Tibial artery (tissue), 4 donors: ENCODE measurements at regions not wholly inside any gene's neighbourhood (a gene's known extent, or its start where the extent isn't known, plus 50 kb on each side); places are given as distances from the start of the nearest gene placed in this dataset.
A peak's percentile ranks its signal among the peaks of the same experiment; 100 is the strongest.

Experiments
- DNase-seq, 2 donors: peaks; one replicate each; pipeline ENCODE4 v3.0.0-alpha.2; 2019
- H3K27ac ChIP-seq, 2 donors: fragments of 200-600 bp; sonication (generic) in 1 of 2; 1 replicate in 1 of 2; 2 replicates in 1 of 2; pipeline ENCODE4 v1.5.1; 2018 to 2019; ENCODE audit warnings: mild to moderate bottlenecking in 1 of 2
- H3K27me3 ChIP-seq, 2 donors: fragments of 200-600 bp; sonication (generic) in 1 of 2; one replicate each; pipeline versions ENCODE4 v1.5.1 to v1.6.0; 2016 to 2019
- H3K36me3 ChIP-seq, 3 donors: fragments of 200-600 bp; sonication (generic) in 2 of 3; one replicate each; pipeline ENCODE4 v1.5.1; 2016 to 2019; ENCODE audit warnings: mild to moderate bottlenecking in 2 of 3
- H3K4me1 ChIP-seq, 4 donors: fragments of 200-600 bp; sonication (generic) in 2 of 4; 1 replicate in 3 of 4; 2 replicates in 1 of 4; pipeline ENCODE4 v1.5.1; 2016 to 2019
- H3K4me3 ChIP-seq, 2 donors: fragments of 200-600 bp; sonication (generic) in 1 of 2; 1 replicate in 1 of 2; 2 replicates in 1 of 2; pipeline ENCODE4 v1.5.1; 2018 to 2019; ENCODE audit warnings: mild to moderate bottlenecking in 2 of 2
- H3K9me3 ChIP-seq, 3 donors: fragments of 200-600 bp; sonication (generic) in 1 of 3; one replicate each; pipeline ENCODE4 v1.5.1; 2016 to 2019
- CTCF ChIP-seq, 2 experiments: fragments of 200-600 bp in 1 of 2; fragments of 450-650 bp in 1 of 2; IDR thresholded peaks; one replicate each; pipeline ENCODE4 v1.5.1; 2017 to 2019; ENCODE audit warnings: antibody characterized with exemption in 2 of 2, mild to moderate bottlenecking in 1 of 2, moderate library complexity in 1 of 2
- intact Hi-C: fragments of 100-400 bp; cut with DNase I; formaldehyde crosslinking; loops from one replicate; pipeline ENCODE4 v1.15.0; 2023; ENCODE audit warnings: low total_unique reads

DNA sequence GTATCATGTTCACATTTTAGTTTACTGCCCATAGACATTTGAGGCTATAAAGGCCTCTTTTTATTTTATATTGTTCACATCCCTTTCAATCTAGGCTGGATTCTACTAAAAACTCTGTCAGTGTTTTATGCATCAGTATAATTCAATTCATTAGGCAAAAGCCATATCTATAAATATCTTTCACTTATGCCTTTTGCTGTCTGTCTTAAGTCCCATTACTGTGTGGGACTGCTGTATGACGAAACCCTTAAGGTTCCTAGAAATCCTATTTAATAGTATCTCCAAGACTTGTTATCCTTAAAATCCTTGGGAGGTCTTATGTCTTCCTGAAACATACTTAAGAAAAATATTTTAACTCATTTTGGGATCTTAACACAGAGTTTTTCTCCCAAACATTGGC, 139.2 kb downstream of the HGF start:
- Histone ChIP-seq H3K4me1 (peaks cover 0 to 18% (median 0%) of the 10 kb centered on the region in 4 donors), H3K36me3 (no peaks in the 10 kb centered on the region), H3K9me3 (no peaks in the 10 kb centered on the region), H3K4me3 (no peak overlapping the region), H3K27me3 (no peaks in the 10 kb centered on the region), H3K27ac (no peak overlapping the region)
- no peak for TF ChIP-seq CTCF (IDR thresholded peaks at IDR 0.05)
- intact Hi-C loops = no loop called here
- DNase-seq = no peak

GRCh38 chr7:81629702-81630101, 140.1 kb downstream of the HGF start:
- intact Hi-C loops = no loop called here
- DNase-seq = no peak
- no peaks in the 10 kb centered on the region for H3K27me3 ChIP-seq

DNA sequence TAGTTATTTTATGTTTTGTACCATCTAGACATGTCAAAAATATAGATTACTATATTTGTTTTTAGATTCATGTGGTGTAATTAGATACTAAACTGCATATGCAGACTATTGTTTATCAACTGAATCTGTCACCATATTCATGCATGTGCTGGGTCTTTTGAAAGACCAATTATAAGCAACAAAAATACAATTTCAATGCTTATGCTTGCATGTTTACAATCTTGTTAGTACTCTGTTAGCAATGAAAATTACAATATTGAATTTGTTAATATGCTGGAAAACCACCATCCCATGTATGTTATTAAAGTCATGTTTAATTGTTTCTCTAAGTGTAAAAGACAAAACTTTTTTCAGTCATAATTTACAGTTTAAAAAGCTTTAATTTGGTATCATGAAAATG, 140.9 kb downstream of the HGF start:
- no peaks in the 10 kb centered on the region for H3K9me3 ChIP-seq
- H3K27me3 ChIP-seq = no peaks in the 10 kb centered on the region
- no peak overlapping the region for H3K4me3 ChIP-seq
- intact Hi-C loops = no loop called here
- H3K36me3 ChIP-seq = no peaks in the 10 kb centered on the region
- H3K4me1 ChIP-seq = peaks cover 0 to 22% (median 0%) of the 10 kb centered on the region in 4 donors
- no peak for DNase-seq
- H3K27ac ChIP-seq = no peak overlapping the region
- TF ChIP-seq CTCF (IDR thresholded peaks at IDR 0.05) = no peak

More at GRCh38 chr7:81629702-81630101, 140.1 kb downstream of the HGF start:
- Histone ChIP-seq H3K27ac (no peak overlapping the region), H3K4me3 (no peak overlapping the region), H3K4me1 (peaks cover 0 to 15% (median 0%) of the 10 kb centered on the region in 4 donors), H3K9me3 (no peaks in the 10 kb centered on the region), H3K36me3 (no peaks in the 10 kb centered on the region)
- TF ChIP-seq CTCF (IDR thresholded peaks at IDR 0.05) = no peak

DNA sequence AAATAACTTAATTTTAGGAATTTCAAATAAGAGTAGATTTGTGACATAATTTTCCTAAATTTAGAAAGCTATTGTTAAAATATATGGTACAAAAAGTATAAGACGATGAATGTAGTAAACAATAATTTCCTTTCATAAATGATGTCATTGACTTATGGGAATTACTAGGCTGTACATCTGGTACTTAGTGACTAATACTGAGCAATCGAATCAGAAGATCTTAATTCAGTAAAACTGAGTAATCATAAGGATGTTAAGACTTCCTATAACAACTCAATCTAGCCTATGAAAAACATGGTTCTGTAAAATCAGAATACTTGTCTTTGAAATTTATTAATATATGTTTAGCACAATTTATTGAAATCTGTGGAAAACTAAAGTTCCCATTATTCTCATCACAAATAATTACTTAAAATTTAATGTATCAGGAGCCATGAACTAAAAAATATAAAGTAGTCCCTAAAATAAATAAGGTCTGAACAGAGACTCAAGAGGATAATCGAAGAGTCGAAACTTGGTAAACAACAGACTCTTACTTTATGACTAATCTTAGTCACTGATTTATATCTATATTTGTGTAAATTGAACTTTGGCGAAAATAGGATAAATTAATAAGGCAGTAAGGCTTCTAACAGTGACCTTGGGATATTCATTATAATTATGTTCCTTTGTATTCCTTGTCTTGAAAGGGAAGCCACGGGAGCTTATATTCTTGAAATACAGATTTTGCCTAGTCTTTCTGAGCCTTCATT, 142.1 kb downstream of the HGF start:
- intact Hi-C loops = no loop called here
- Histone ChIP-seq H3K4me1 (peaks cover 0 to 22% (median 0%) of the 10 kb centered on the region in 4 donors), H3K36me3 (no peaks in the 10 kb centered on the region), H3K4me3 (no peak overlapping the region), H3K27me3 (no peaks in the 10 kb centered on the region), H3K27ac (no peak overlapping the region), H3K9me3 (no peaks in the 10 kb centered on the region)
- no peak for TF ChIP-seq CTCF (IDR thresholded peaks at IDR 0.05)
- no peak for DNase-seq

DNA sequence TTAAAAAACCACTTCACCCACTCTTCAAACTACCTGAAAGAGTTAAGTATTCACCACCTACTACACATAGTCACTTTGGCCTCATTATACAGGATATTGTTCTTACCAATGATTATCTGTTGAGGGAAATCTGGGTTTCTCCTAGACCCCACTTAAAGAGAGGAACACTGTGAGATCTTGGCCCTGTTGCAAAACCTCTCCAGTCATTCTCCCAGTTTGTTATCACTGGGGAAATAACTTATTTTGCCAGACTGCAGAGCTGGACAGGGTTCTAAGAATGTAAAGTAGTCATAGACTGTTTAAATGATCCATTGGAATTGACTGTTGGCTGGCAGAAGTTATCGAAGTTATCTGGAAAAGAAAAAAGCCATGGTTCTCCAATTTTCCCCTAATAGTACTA, 143.8 kb downstream of the HGF start:
- intact Hi-C loops = no loop called here
- Histone ChIP-seq H3K9me3 (no peaks in the 10 kb centered on the region), H3K4me1 (peaks cover 0 to 22% (median 0%) of the 10 kb centered on the region in 4 donors), H3K36me3 (no peaks in the 10 kb centered on the region), H3K27ac (peak overlapping the region in 1 of 2 donors; percentile 26), H3K4me3 (no peak overlapping the region), H3K27me3 (no peaks in the 10 kb centered on the region)
- TF ChIP-seq CTCF (IDR thresholded peaks at IDR 0.05) = no peak
- DNase-seq = no peak
